ENCODE measurements at regions not wholly inside any gene's neighbourhood (a gene's known extent, or its start where the extent isn't known, plus 50 kb on each side); places are given as distances from the start of the nearest gene placed in this dataset.

DNA sequence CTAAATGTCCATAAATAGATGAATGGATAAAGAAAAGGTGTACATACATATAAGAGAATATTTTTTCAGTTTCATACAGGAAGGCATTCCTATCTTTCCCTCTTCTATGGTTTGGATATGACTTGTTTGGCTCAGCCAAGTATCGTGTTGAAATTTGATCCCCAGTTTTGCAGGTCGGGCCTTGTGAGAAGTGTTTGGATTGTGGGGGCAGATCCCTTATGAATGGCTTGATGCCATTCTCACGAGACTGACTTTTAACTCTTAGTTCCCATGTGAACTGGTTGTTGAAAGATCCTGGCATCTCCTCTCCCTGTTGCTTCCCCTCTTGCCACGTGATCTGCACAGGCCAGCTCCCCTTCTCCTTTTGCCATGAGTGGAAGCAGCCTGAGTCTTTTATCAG, 421.1 kb upstream of the FTMT start:
- TF ChIP-seq, protein P1, sequence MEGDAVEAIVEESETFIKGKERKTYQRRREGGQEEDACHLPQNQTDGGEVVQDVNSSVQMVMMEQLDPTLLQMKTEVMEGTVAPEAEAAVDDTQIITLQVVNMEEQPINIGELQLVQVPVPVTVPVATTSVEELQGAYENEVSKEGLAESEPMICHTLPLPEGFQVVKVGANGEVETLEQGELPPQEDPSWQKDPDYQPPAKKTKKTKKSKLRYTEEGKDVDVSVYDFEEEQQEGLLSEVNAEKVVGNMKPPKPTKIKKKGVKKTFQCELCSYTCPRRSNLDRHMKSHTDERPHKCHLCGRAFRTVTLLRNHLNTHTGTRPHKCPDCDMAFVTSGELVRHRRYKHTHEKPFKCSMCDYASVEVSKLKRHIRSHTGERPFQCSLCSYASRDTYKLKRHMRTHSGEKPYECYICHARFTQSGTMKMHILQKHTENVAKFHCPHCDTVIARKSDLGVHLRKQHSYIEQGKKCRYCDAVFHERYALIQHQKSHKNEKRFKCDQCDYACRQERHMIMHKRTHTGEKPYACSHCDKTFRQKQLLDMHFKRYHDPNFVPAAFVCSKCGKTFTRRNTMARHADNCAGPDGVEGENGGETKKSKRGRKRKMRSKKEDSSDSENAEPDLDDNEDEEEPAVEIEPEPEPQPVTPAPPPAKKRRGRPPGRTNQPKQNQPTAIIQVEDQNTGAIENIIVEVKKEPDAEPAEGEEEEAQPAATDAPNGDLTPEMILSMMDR (conservative IDR thresholded peaks at IDR 0.05), result no peak
- no peak for TF ChIP-seq ZFX (IDR thresholded peaks at IDR 0.05)

Measured in C4-2B (cell line).